WTC11 (cell line): ENCODE measurements at regions not wholly inside any gene's neighbourhood (a gene's known extent, or its start where the extent isn't known, plus 50 kb on each side); places are given as distances from the start of the nearest gene placed in this dataset.

Experiments
- CTCF ChIP-seq: fragments of 200-600 bp; IDR thresholded peaks from 2 replicates; pipeline ENCODE4 v1.8.0; 2022; ENCODE audit warnings: antibody characterized with exemption
- NR3C1 ChIP-seq: sonication (generic); formaldehyde crosslinking; conservative IDR thresholded peaks from 2 replicates; pipeline ENCODE4 v1.8.1; 2023; ENCODE audit warnings: low read depth, mild to moderate bottlenecking, missing genetic modification reagents
- SMAD3 ChIP-seq: sonication (generic); formaldehyde crosslinking; IDR thresholded peaks from 2 replicates; pipeline ENCODE4 v1.8.0; 2022; ENCODE audit warnings: missing genetic modification reagents, mild to moderate bottlenecking, borderline replicate concordance
- TP53 ChIP-seq: sonication (generic); formaldehyde crosslinking; IDR thresholded peaks from 2 replicates; pipeline ENCODE4 v1.8.1; 2023; ENCODE audit warnings: mild to moderate bottlenecking, missing genetic modification reagents
- ZNF121 ChIP-seq: sonication (generic); formaldehyde crosslinking; IDR thresholded peaks from 2 replicates; pipeline ENCODE4 v1.8.0; 2023; ENCODE audit warnings: missing genetic modification reagents

GRCh38 chr10:78537018-78537417 lies 503.4 kb downstream of the RPS24 start:
- TF ChIP-seq SMAD3 (CRISPR knock-in tag): no peak
- no peak for TF ChIP-seq NR3C1 (CRISPR knock-in tag)
- no peak for TF ChIP-seq CTCF
- TF ChIP-seq TP53 (CRISPR knock-in tag): no peak
- TF ChIP-seq ZNF121 (CRISPR knock-in tag): no peak
